GM12878 (cell line): ENCODE measurements at regions not wholly inside any gene's neighbourhood (a gene's known extent, or its start where the extent isn't known, plus 50 kb on each side); places are given as distances from the start of the nearest gene placed in this dataset.

Experiments
- ATAC-seq: fragments of 200-7000 bp; cut with Tn5 transposase; 3 replicates; pipeline ENCODE4 v1.9.1; 2020; ENCODE audit warnings: mild to moderate bottlenecking, moderate library complexity
- BruUV-seq: library from RNA; stranded (reverse); fragments of 400-500 nt; replicated peaks from 2 replicates; lab custom pipeline; 2021; lab: Mats Ljungman, UMichigan
- CTCF ChIA-PET: fragments of 300-600 bp; sonication (Branson Sonifier 250); formaldehyde crosslinking; extraction: SDS; loops from one replicate; lab custom pipeline; 2021; ENCODE audit warnings: inconsistent platforms; lab: Yijun Ruan, JAX
- POLR2A ChIA-PET: fragments of 350-600 bp; formaldehyde crosslinking; extraction: SDS; loops from one replicate; lab custom pipeline; 2021; ENCODE audit warnings: inconsistent platforms; lab: Charles Lee
- RAD21 ChIA-PET: fragments of 300-600 bp; sonication (Branson Sonifier 250); formaldehyde crosslinking; loops from one replicate; lab custom pipeline; 2023; ENCODE audit warnings: antibody characterized with exemption; ENCODE audit not compliant: unreplicated experiment; lab: Charles Lee
- SMC1A ChIA-PET: fragments of 300-600 bp; sonication (Branson Sonifier 250); formaldehyde crosslinking; loops from one replicate; lab custom pipeline; 2023; ENCODE audit not compliant: unreplicated experiment, uncharacterized antibody; lab: Charles Lee
- DNase-seq: peaks from one replicate; pipeline ENCODE4 v3.0.0-alpha.2; 2011; ENCODE audit warnings: low read depth, low spot score
- FAIRE-seq: peaks from 3 replicates; lab custom pipeline; 2011; peaks lifted over from hg19 to GRCh38; lab: Jason Lieb, UNC
- H2AFZ ChIP-seq: 2 replicates; pipeline ENCODE4 v1.6.0; 2011; ENCODE audit warnings: low read depth, low read length, control low read depth; ENCODE audit not compliant: control insufficient read depth
- H3K27ac ChIP-seq: 2 replicates; pipeline ENCODE4 v1.5.1; 2011; ENCODE audit warnings: control low read depth; ENCODE audit not compliant: control insufficient read depth, insufficient read depth
- H3K27me3 ChIP-seq, 2 experiments: replicated peaks in 1 of 2; 2 replicates each; pipeline versions ENCODE4 v1.6.0 to v1.6.1; 2011; ENCODE audit warnings: low read length in 1 of 2; ENCODE audit not compliant: control insufficient read depth in 2 of 2, insufficient read depth in 2 of 2
- H3K36me3 ChIP-seq, 2 experiments: 2 replicates each; pipeline ENCODE4 v1.5.1; 2011; ENCODE audit warnings: low read length in 1 of 2; ENCODE audit not compliant: control insufficient read depth in 2 of 2, insufficient read depth in 2 of 2
- H3K4me1 ChIP-seq: 2 replicates; pipeline ENCODE4 v1.6.1; 2011; ENCODE audit warnings: mild to moderate bottlenecking, low read length, moderate library complexity, mixed read lengths; ENCODE audit not compliant: control insufficient read depth, insufficient read depth
- H3K4me2 ChIP-seq: 2 replicates; pipeline ENCODE4 v1.6.0; 2011; ENCODE audit warnings: control low read depth; ENCODE audit not compliant: control insufficient read depth, insufficient read depth
- H3K4me3 ChIP-seq: fragments of 200-600 bp; sonication (generic); 2 replicates; pipeline ENCODE4 v1.5.1; 2016
- H3K79me2 ChIP-seq: 2 replicates; pipeline ENCODE4 v1.6.0; 2011; ENCODE audit warnings: low read length; ENCODE audit not compliant: control insufficient read depth, insufficient read depth
- H3K9ac ChIP-seq: 2 replicates; pipeline ENCODE4 v1.8.0; 2011; ENCODE audit warnings: low read length, control low read depth, mixed read lengths; ENCODE audit not compliant: control insufficient read depth, insufficient read depth
- H3K9me3 ChIP-seq: replicated peaks from 3 replicates; pipeline ENCODE4 v1.5.1; 2011; ENCODE audit warnings: mild to moderate bottlenecking, low read length; ENCODE audit not compliant: control insufficient read depth, insufficient read depth
- H4K20me1 ChIP-seq: 2 replicates; pipeline ENCODE4 v1.6.0; 2011; ENCODE audit not compliant: control insufficient read depth, insufficient read depth
- MXI1 ChIP-seq: fragments of 150-350 bp; IDR thresholded peaks from 2 replicates; pipeline ENCODE4 v1.6.1; 2011; ENCODE audit warnings: low read depth, mild to moderate bottlenecking, inconsistent platforms, low read length, improper control_type of control experiment
- RAD21 ChIP-seq: IDR thresholded peaks from 2 replicates; pipeline ENCODE4 v1.6.1; 2011; ENCODE audit warnings: mild to moderate bottlenecking, low read depth, low read length, moderate library complexity; ENCODE audit not compliant: insufficient read depth
- SMARCA5 ChIP-seq: fragments of 450-650 bp; IDR thresholded peaks from 2 replicates; pipeline ENCODE4 v1.6.1; 2017; ENCODE audit warnings: mild to moderate bottlenecking
- SMC3 ChIP-seq: IDR thresholded peaks from 2 replicates; pipeline ENCODE4 v1.6.1; 2011; ENCODE audit warnings: low read length, improper control_type of control experiment, borderline replicate concordance
- SREBF1 ChIP-seq: IDR thresholded peaks from 2 replicates; pipeline ENCODE4 v1.6.1; 2012; ENCODE audit warnings: mild to moderate bottlenecking, low read length
- WGBS: methylation state at CpG from one replicate; pipeline ENCODE4 v1.1.6; 2016; ENCODE audit warnings: low lambda C conversion rate; ENCODE audit not compliant: insufficient replicate concordance, insufficient coverage; ENCODE audit errors: missing lambda C conversion rate; 5-methylcytosine and 5-hydroxymethylcytosine counted together
- in situ Hi-C: fragments of 300-500 bp; cut with MboI; formaldehyde crosslinking; loops from 9 replicates; pipeline ENCODE4 v1.14.3; 2018; ENCODE audit warnings: mixed read lengths
- intact Hi-C: fragments of 100-400 bp; cut with micrococcal nuclease; formaldehyde crosslinking; loops from one replicate; pipeline ENCODE4 v1.14.2; 2022; ENCODE audit not compliant: unreplicated experiment
- TF ChIP-seq, protein P1 (sequence below), 3 experiments: IDR thresholded peaks in 2 of 3; conservative IDR thresholded peaks in 1 of 3; 2 replicates each; pipeline ENCODE4 v1.5.1; 2011; ENCODE audit warnings: low read depth in 3 of 3, low read length in 3 of 3, mild to moderate bottlenecking in 3 of 3, control low read depth in 2 of 3, moderate library complexity in 2 of 3, inconsistent platforms in 1 of 3, mixed read lengths in 1 of 3; ENCODE audit not compliant: control insufficient read depth in 2 of 3, insufficient read depth in 1 of 3; ENCODE audit errors: extremely low read depth in 1 of 3
- TF ChIP-seq, protein P2 (sequence below): IDR thresholded peaks from 2 replicates; pipeline ENCODE4 v1.6.1; 2011; ENCODE audit warnings: low read depth, low read length, improper control_type of control experiment, borderline replicate concordance
- TF ChIP-seq, protein P3 (sequence below): fragments of 450-650 bp; IDR thresholded peaks from 2 replicates; pipeline ENCODE4 v1.6.1; 2016; ENCODE audit warnings: mild to moderate bottlenecking

DNA sequence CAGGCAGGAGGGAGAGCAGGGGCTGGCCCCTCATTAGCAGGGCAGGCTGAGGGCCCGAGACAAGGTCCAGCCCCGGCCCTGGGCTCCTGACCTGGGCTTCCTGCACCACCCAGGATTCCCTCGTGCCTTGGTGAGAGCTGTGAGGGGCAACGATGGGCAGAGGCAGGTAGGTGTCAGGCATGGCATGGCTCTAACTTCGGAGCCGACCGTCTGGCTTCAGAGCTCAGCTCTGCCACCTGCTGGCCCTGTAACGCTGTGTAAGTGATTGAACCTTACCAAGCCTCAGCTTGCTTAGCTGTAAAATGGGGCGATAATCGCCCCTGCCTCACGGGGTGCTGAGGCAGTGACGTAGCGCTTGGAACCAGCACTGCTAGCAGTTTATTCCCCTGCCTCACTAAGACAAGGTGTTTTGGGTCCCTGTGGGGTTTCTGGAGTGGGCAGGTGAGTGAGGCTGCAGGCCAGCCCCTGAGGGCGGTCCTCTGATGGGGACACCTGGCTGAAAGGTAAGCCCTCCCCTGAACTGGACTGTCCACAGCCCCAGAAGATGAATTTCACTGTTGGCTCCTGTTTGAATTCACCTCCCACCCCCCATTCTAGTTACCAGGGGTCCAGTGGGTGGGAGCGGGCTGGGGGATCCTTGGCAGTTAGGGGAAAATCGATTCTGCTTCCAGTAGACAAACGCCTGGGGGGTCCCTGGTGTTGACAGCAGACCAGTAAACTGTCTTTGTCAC, 184.8 kb upstream of the GSE1 start:
- in situ Hi-C loops = loop anchor here (25.0 kb wide), 1 partner anchor 184 kb away; the partner anchor contains the start of gene GSE1
- ATAC-seq = peak; percentile 99
- intact Hi-C loops = loop anchor here (1.0 to 10.0 kb wide), 2 partner anchors 124 to 313 kb away; no protein-coding TSS in a partner anchor

More for the DNA sequence above, 184.8 kb upstream of the GSE1 start:
- H4K20me1 ChIP-seq = no peaks in the 10 kb centered on the region
- DNase-seq = no peak
- peak; percentile 71 for FAIRE-seq
- SMC1A ChIA-PET = interaction anchor here (1.5 kb wide), 1 partner anchor 187 kb away, joined by 7 read pairs; no protein-coding TSS in a partner anchor
- H3K9ac ChIP-seq = no peak overlapping the region
- 16% methylated on average over 17 of the region's 17 CpGs for WGBS
- CTCF ChIA-PET = interaction anchor here (0.6 to 3.6 kb wide), 18 partner anchors 9 to 374 kb away, joined by 3 to 17 read pairs (median 4); partner anchors contain the start of gene CIBAR2
- no peaks in the 10 kb centered on the region for H3K36me3 ChIP-seq
- RAD21 ChIA-PET = interaction anchor here (1.0 to 1.3 kb wide), 4 partner anchors 125 to 314 kb away, joined by 3 to 5 read pairs (median 4); no protein-coding TSS in a partner anchor
- no peaks in the 10 kb centered on the region for H3K79me2 ChIP-seq
- POLR2A ChIA-PET = no interaction called here
- no peaks in the 10 kb centered on the region for H3K9me3 ChIP-seq
- TF ChIP-seq, protein P1, sequence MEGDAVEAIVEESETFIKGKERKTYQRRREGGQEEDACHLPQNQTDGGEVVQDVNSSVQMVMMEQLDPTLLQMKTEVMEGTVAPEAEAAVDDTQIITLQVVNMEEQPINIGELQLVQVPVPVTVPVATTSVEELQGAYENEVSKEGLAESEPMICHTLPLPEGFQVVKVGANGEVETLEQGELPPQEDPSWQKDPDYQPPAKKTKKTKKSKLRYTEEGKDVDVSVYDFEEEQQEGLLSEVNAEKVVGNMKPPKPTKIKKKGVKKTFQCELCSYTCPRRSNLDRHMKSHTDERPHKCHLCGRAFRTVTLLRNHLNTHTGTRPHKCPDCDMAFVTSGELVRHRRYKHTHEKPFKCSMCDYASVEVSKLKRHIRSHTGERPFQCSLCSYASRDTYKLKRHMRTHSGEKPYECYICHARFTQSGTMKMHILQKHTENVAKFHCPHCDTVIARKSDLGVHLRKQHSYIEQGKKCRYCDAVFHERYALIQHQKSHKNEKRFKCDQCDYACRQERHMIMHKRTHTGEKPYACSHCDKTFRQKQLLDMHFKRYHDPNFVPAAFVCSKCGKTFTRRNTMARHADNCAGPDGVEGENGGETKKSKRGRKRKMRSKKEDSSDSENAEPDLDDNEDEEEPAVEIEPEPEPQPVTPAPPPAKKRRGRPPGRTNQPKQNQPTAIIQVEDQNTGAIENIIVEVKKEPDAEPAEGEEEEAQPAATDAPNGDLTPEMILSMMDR (IDR thresholded peaks at IDR 0.05 in 2 of 3, conservative IDR thresholded peaks at IDR 0.05 in 1 of 3; ENCODE audit: control insufficient read depth in 2 of 3, extremely low read depth in 1 of 3, insufficient read depth in 1 of 3, low read depth in 3 of 3, low read length in 3 of 3) = peak; percentile 61 to 66 (median 62)
- TF ChIP-seq, protein P2, sequence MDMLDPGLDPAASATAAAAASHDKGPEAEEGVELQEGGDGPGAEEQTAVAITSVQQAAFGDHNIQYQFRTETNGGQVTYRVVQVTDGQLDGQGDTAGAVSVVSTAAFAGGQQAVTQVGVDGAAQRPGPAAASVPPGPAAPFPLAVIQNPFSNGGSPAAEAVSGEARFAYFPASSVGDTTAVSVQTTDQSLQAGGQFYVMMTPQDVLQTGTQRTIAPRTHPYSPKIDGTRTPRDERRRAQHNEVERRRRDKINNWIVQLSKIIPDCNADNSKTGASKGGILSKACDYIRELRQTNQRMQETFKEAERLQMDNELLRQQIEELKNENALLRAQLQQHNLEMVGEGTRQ = no peak
- TF ChIP-seq, protein P3, sequence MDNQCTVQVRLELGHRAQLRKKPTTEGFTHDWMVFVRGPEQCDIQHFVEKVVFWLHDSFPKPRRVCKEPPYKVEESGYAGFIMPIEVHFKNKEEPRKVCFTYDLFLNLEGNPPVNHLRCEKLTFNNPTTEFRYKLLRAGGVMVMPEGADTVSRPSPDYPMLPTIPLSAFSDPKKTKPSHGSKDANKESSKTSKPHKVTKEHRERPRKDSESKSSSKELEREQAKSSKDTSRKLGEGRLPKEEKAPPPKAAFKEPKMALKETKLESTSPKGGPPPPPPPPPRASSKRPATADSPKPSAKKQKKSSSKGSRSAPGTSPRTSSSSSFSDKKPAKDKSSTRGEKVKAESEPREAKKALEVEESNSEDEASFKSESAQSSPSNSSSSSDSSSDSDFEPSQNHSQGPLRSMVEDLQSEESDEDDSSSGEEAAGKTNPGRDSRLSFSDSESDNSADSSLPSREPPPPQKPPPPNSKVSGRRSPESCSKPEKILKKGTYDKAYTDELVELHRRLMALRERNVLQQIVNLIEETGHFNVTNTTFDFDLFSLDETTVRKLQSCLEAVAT = no peak
- TF ChIP-seq SMARCA5 (peak; percentile 85; the same call in 1 of the 2 replicates), SREBF1 (no peak), RAD21 (0 out of 2 replicates have a peak, but pooled peaks have one; percentile 25), SMC3 (peak; percentile 54; the same call in 1 of the 2 replicates), MXI1 (no peak)
- H3K4me2 ChIP-seq = no peak overlapping the region
- no peak overlapping the region for H3K4me3 ChIP-seq
- BruUV-seq = no TSS peak
- no peak overlapping the region for H2AFZ ChIP-seq
- no peak overlapping the region for H3K27ac ChIP-seq
- H3K4me1 ChIP-seq = no peaks in the 10 kb centered on the region
- peaks cover 0 to 3% of the 10 kb centered on the region in 2 experiments; a peak in 2 of 4 replicates for H3K27me3 ChIP-seq
